ENCODE measurements at regions not wholly inside any gene's neighbourhood (a gene's known extent, or its start where the extent isn't known, plus 50 kb on each side); places are given as distances from the start of the nearest gene placed in this dataset.

- 13% methylated on average over 1 of the region's 1 CpG for WGBS (ENCODE audit: insufficient coverage, insufficient replicate concordance, low lambda C conversion rate, missing lambda C conversion rate)
- no peaks in the 10 kb centered on the region for H3K4me1 ChIP-seq (ENCODE audit: control insufficient read depth, insufficient read depth, low read length)
- no peaks in the 10 kb centered on the region for H3K9me3 ChIP-seq (replicated peaks; ENCODE audit: control insufficient read depth, insufficient read depth, low read length)
- intact Hi-C loops (cut with micrococcal nuclease; ENCODE audit: unreplicated experiment) (no loop called here), in situ Hi-C loops (cut with MboI) (no loop called here)
- no peak overlapping the region for H2AFZ ChIP-seq (ENCODE audit: control insufficient read depth, low read depth, low read length)
- no peak for DNase-seq (ENCODE audit: low read depth, low spot score)
- no peaks in the 10 kb centered on the region for H3K79me2 ChIP-seq (ENCODE audit: control insufficient read depth, insufficient read depth, low read length)
- no peaks in the 10 kb centered on the region for H3K36me3 ChIP-seq (ENCODE audit: control insufficient read depth in 2 of 2, insufficient read depth in 2 of 2, low read length in 1 of 2)
- SMC1A ChIA-PET (ENCODE audit: uncharacterized antibody, unreplicated experiment) = no interaction called here
- H3K4me2 ChIP-seq (ENCODE audit: control insufficient read depth, insufficient read depth) = no peak overlapping the region
- ATAC-seq = no peak
- no TSS peak for BruUV-seq (replicated peaks)
- RAD21 ChIA-PET (ENCODE audit: unreplicated experiment) = no interaction called here
- H3K27ac ChIP-seq (ENCODE audit: control insufficient read depth, insufficient read depth) = no peak overlapping the region
- no peak overlapping the region for H3K4me3 ChIP-seq
- CTCF ChIA-PET = no interaction called here
- POLR2A ChIA-PET = no interaction called here
- H3K9ac ChIP-seq (ENCODE audit: control insufficient read depth, insufficient read depth, low read length) = no peak overlapping the region
- H3K27me3 ChIP-seq (replicated peaks in 1 of 2; ENCODE audit: control insufficient read depth in 2 of 2, insufficient read depth in 2 of 2, low read length in 1 of 2) = no peaks in the 10 kb centered on the region
- H4K20me1 ChIP-seq (ENCODE audit: control insufficient read depth, insufficient read depth) = no peaks in the 10 kb centered on the region
- TF ChIP-seq MEF2B (IDR thresholded peaks at IDR 0.05; ENCODE audit: partially characterized antibody, poor library complexity, severe bottlenecking) (no peak), EGR1 (IDR thresholded peaks at IDR 0.05; ENCODE audit: borderline replicate concordance in 1 of 2, low read depth in 2 of 2, low read length in 2 of 2) (no peak), IKZF2 (IDR thresholded peaks at IDR 0.05) (no peak), CTCF (IDR thresholded peaks at IDR 0.05 in 2 of 3, conservative IDR thresholded peaks at IDR 0.05 in 1 of 3; ENCODE audit: control insufficient read depth in 2 of 3, extremely low read depth in 1 of 3, insufficient read depth in 1 of 3, low read depth in 3 of 3, low read length in 3 of 3) (no peak), SPI1 (IDR thresholded peaks at IDR 0.05; ENCODE audit: borderline replicate concordance, insufficient read depth, low read depth, low read length) (no peak), SREBF1 (IDR thresholded peaks at IDR 0.05; ENCODE audit: low read length) (no peak)
- FAIRE-seq = no peak
These were observed 332.6 kb upstream of the TMEM132C start for GRCh38 chr12:127934409-127934808.

- H3K9ac ChIP-seq (ENCODE audit: control insufficient read depth, insufficient read depth, low read length) = no peak overlapping the region
- no TSS peak for BruUV-seq (replicated peaks)
- CTCF ChIA-PET = no interaction called here
- no peaks in the 10 kb centered on the region for H4K20me1 ChIP-seq (ENCODE audit: control insufficient read depth, insufficient read depth)
- H3K9me3 ChIP-seq (replicated peaks; ENCODE audit: control insufficient read depth, insufficient read depth, low read length) = no peaks in the 10 kb centered on the region
- SMC1A ChIA-PET (ENCODE audit: uncharacterized antibody, unreplicated experiment) = no interaction called here
- no peak overlapping the region for H3K4me2 ChIP-seq (ENCODE audit: control insufficient read depth, insufficient read depth)
- no peaks in the 10 kb centered on the region for H3K36me3 ChIP-seq (ENCODE audit: control insufficient read depth in 2 of 2, insufficient read depth in 2 of 2, low read length in 1 of 2)
- DNase-seq (ENCODE audit: low read depth, low spot score) (no peak), FAIRE-seq (no peak), ATAC-seq (no peak)
- H3K27me3 ChIP-seq (replicated peaks in 1 of 2; ENCODE audit: control insufficient read depth in 2 of 2, insufficient read depth in 2 of 2, low read length in 1 of 2) = no peaks in the 10 kb centered on the region
- H3K79me2 ChIP-seq (ENCODE audit: control insufficient read depth, insufficient read depth, low read length) = no peaks in the 10 kb centered on the region
- POLR2A ChIA-PET = no interaction called here
- no peaks in the 10 kb centered on the region for H3K4me1 ChIP-seq (ENCODE audit: control insufficient read depth, insufficient read depth, low read length)
- no peak overlapping the region for H2AFZ ChIP-seq (ENCODE audit: control insufficient read depth, low read depth, low read length)
- intact Hi-C loops (cut with micrococcal nuclease; ENCODE audit: unreplicated experiment) (no loop called here), in situ Hi-C loops (cut with MboI) (no loop called here)
- H3K4me3 ChIP-seq = no peak overlapping the region
- RAD21 ChIA-PET (ENCODE audit: unreplicated experiment) = no interaction called here
- H3K27ac ChIP-seq (ENCODE audit: control insufficient read depth, insufficient read depth) = no peak overlapping the region
- 4% methylated on average over 2 of the region's 2 CpGs for WGBS (ENCODE audit: insufficient coverage, insufficient replicate concordance, low lambda C conversion rate, missing lambda C conversion rate)
- TF ChIP-seq CREB1 (IDR thresholded peaks at IDR 0.05; ENCODE audit: low read depth) = no peak
- TF ChIP-seq KDM1A (IDR thresholded peaks at IDR 0.05; ENCODE audit: borderline replicate concordance) = no peak
- no peak for TF ChIP-seq TBL1XR1 (IDR thresholded peaks at IDR 0.05; ENCODE audit: low read depth, low read length)
- TF ChIP-seq CBX3 (IDR thresholded peaks at IDR 0.05; ENCODE audit: borderline replicate concordance, low read depth) = no peak
- no peak for TF ChIP-seq PKNOX1 (IDR thresholded peaks at IDR 0.05)
- TF ChIP-seq IKZF1 (conservative IDR thresholded peaks at IDR 0.05) = no peak
- TF ChIP-seq ZBTB4 (CRISPR knock-in tag; IDR thresholded peaks at IDR 0.05) = no peak
These were observed 330.5 kb upstream of the TMEM132C start for GRCh38 chr12:127936463-127936862.
